Left lung (tissue), 4 donors: ENCODE measurements at regions not wholly inside any gene's neighbourhood (a gene's known extent, or its start where the extent isn't known, plus 50 kb on each side); places are given as distances from the start of the nearest gene placed in this dataset.

Source experiments
- ATAC-seq: fragments of 200-7000 bp; cut with Tn5 transposase; one replicate; pipeline ENCODE4 v1.9.1; 2020; ENCODE audit warnings: moderate library complexity
- DNase-seq, 4 donors: peaks; one replicate each; pipeline ENCODE4 v3.0.0-alpha.2; 2013 to 2020
- H3K27ac ChIP-seq, 2 donors: fragments of 200-600 bp; sonication (generic) in 1 of 2; one replicate each; pipeline versions ENCODE4 v1.5.0 to v1.8.0; 2020 to 2021
- H3K27me3 ChIP-seq, 2 donors: fragments of 200-600 bp; sonication (generic) in 1 of 2; one replicate each; pipeline versions ENCODE4 v1.5.0 to v1.8.0; 2020 to 2021
- H3K36me3 ChIP-seq, 2 donors: fragments of 200-600 bp; sonication (generic) in 1 of 2; one replicate each; pipeline versions ENCODE4 v1.5.0 to v1.8.0; 2020 to 2021
- H3K4me1 ChIP-seq, 2 donors: fragments of 200-600 bp; one replicate each; pipeline ENCODE4 v1.8.0; 2021
- H3K4me3 ChIP-seq, 2 donors: fragments of 200-600 bp; sonication (generic) in 1 of 2; one replicate each; pipeline versions ENCODE4 v1.5.0 to v1.8.0; 2020 to 2021; ENCODE audit warnings: mild to moderate bottlenecking in 1 of 2
- H3K9me3 ChIP-seq, 2 donors: fragments of 200-600 bp; sonication (generic) in 1 of 2; one replicate each; pipeline versions ENCODE4 v1.5.0 to v1.8.0; 2020 to 2021
- CTCF ChIP-seq, 2 donors: fragments of 200-600 bp; sonication (generic) in 1 of 2; IDR thresholded peaks; one replicate each; pipeline versions ENCODE4 v1.5.0 to v1.8.0; 2021; ENCODE audit warnings: antibody characterized with exemption in 2 of 2
- intact Hi-C, 2 donors: fragments of 100-400 bp; cut with DNase I; formaldehyde crosslinking; loops; one replicate each; pipeline versions ENCODE4 v1.11.2 to v1.14.2; 2022
- donor health status: DM: no; HTN: yes; CAD: no.
- donor health status: DM: no; HTN: no; CAD: no.

GRCh38 chr12:115323223-115323905 lies 639.4 kb upstream of the TBX3 start:
- Histone ChIP-seq H3K27me3 (no peaks in the 10 kb centered on the region), H3K4me1 (no peaks in the 10 kb centered on the region), H3K36me3 (no peaks in the 10 kb centered on the region), H3K9me3 (no peaks in the 10 kb centered on the region), H3K27ac (no peak overlapping the region), H3K4me3 (no peak overlapping the region)
- ATAC-seq (no peak), DNase-seq (no peak)
- intact Hi-C loops: no loop called here
- TF ChIP-seq CTCF (IDR thresholded peaks at IDR 0.05): no peak

- Histone ChIP-seq H3K4me3 (no peak overlapping the region), H3K27me3 (no peaks in the 10 kb centered on the region), H3K36me3 (no peaks in the 10 kb centered on the region), H3K27ac (no peak overlapping the region), H3K4me1 (no peaks in the 10 kb centered on the region), H3K9me3 (no peaks in the 10 kb centered on the region)
- ATAC-seq (peak; percentile 34), DNase-seq (no peak)
- no peak for TF ChIP-seq CTCF (IDR thresholded peaks at IDR 0.05)
- intact Hi-C loops: no loop called here
Observed at GRCh38 chr12:115322275-115322674, 638.3 kb upstream of the TBX3 start.

GRCh38 chr12:115320967-115321366 lies 637.0 kb upstream of the TBX3 start:
- intact Hi-C loops: no loop called here
- Histone ChIP-seq H3K27me3 (no peaks in the 10 kb centered on the region), H3K4me3 (no peak overlapping the region), H3K9me3 (no peaks in the 10 kb centered on the region), H3K4me1 (no peaks in the 10 kb centered on the region), H3K36me3 (no peaks in the 10 kb centered on the region), H3K27ac (no peak overlapping the region)
- no peak for TF ChIP-seq CTCF (IDR thresholded peaks at IDR 0.05)
- DNase-seq (no peak), ATAC-seq (no peak)

GRCh38 chr12:115320451-115320850 lies 636.5 kb upstream of the TBX3 start:
- intact Hi-C loops: no loop called here
- Histone ChIP-seq H3K27ac (no peak overlapping the region), H3K4me1 (no peaks in the 10 kb centered on the region), H3K36me3 (no peaks in the 10 kb centered on the region), H3K4me3 (no peak overlapping the region), H3K27me3 (no peaks in the 10 kb centered on the region), H3K9me3 (no peaks in the 10 kb centered on the region)
- ATAC-seq: no peak
- no peak for TF ChIP-seq CTCF (IDR thresholded peaks at IDR 0.05)
- no peak for DNase-seq

- intact Hi-C loops: no loop called here
- Histone ChIP-seq H3K9me3 (no peaks in the 10 kb centered on the region), H3K4me1 (no peaks in the 10 kb centered on the region), H3K27ac (no peak overlapping the region), H3K36me3 (no peaks in the 10 kb centered on the region), H3K27me3 (no peaks in the 10 kb centered on the region), H3K4me3 (no peak overlapping the region)
- DNase-seq (no peak), ATAC-seq (no peak)
- no peak for TF ChIP-seq CTCF (IDR thresholded peaks at IDR 0.05)
Observed at GRCh38 chr12:115319446-115320040, 635.6 kb upstream of the TBX3 start.
